MCF 10A (cell line): ENCODE measurements at regions not wholly inside any gene's neighbourhood (a gene's known extent, or its start where the extent isn't known, plus 50 kb on each side); places are given as distances from the start of the nearest gene placed in this dataset.

ENCODE experiments used
- BruUV-seq: library from RNA; stranded (reverse); fragments of 400-500 nt; replicated peaks from 2 replicates; lab custom pipeline; 2021; lab: Mats Ljungman, UMichigan
- CTCF ChIA-PET: fragments of 300-600 bp; sonication (Branson Sonifier 250); formaldehyde crosslinking; extraction: SDS; loops from one replicate; lab custom pipeline; 2021; ENCODE audit warnings: antibody characterized with exemption, inconsistent platforms; lab: Yijun Ruan, JAX
- POLR2A ChIA-PET: fragments of 300-600, 350-650 bp; sonication (Branson Sonifier 250); formaldehyde crosslinking; extraction: SDS; loops from one replicate; lab custom pipeline; 2020; ENCODE audit warnings: antibody characterized with exemption, inconsistent platforms; lab: Yijun Ruan, JAX
- DNase-seq: peaks from one replicate; pipeline ENCODE4 v3.0.0-alpha.2; 2018; ENCODE audit not compliant: unreplicated experiment
- H3K27ac Mint-ChIP-seq: one replicate; pipeline ENCODE4 v1.8.0; 2022; ENCODE audit warnings: mild to moderate bottlenecking, low read depth, mixed read lengths; ENCODE audit not compliant: unreplicated experiment
- H3K27me3 Mint-ChIP-seq: one replicate; pipeline ENCODE4 v1.8.0; 2022; ENCODE audit warnings: mixed read lengths; ENCODE audit not compliant: insufficient read depth, unreplicated experiment
- H3K36me3 Mint-ChIP-seq: one replicate; pipeline ENCODE4 v1.8.0; 2022; ENCODE audit warnings: mild to moderate bottlenecking, moderate library complexity, mixed read lengths; ENCODE audit not compliant: insufficient read depth, unreplicated experiment
- H3K4me1 Mint-ChIP-seq: one replicate; pipeline ENCODE4 v1.8.0; 2022; ENCODE audit warnings: mixed read lengths; ENCODE audit not compliant: insufficient read depth, unreplicated experiment
- H3K4me3 Mint-ChIP-seq: one replicate; pipeline ENCODE4 v1.8.0; 2022; ENCODE audit warnings: mild to moderate bottlenecking, moderate library complexity, mixed read lengths; ENCODE audit not compliant: unreplicated experiment
- H3K9me3 Mint-ChIP-seq: one replicate; pipeline ENCODE4 v1.8.0; 2022; ENCODE audit warnings: mixed read lengths; ENCODE audit not compliant: unreplicated experiment
- intact Hi-C: fragments of 100-400 bp; cut with micrococcal nuclease; formaldehyde crosslinking; loops from 2 replicates; pipeline ENCODE4 v1.14.1; 2022
- TF ChIP-seq, protein P1 (sequence below): fragments of 200-600 bp; IDR thresholded peaks from one replicate; pipeline ENCODE4 v1.8.0; 2022; ENCODE audit warnings: antibody characterized with exemption, mild to moderate bottlenecking; ENCODE audit not compliant: unreplicated experiment

DNA sequence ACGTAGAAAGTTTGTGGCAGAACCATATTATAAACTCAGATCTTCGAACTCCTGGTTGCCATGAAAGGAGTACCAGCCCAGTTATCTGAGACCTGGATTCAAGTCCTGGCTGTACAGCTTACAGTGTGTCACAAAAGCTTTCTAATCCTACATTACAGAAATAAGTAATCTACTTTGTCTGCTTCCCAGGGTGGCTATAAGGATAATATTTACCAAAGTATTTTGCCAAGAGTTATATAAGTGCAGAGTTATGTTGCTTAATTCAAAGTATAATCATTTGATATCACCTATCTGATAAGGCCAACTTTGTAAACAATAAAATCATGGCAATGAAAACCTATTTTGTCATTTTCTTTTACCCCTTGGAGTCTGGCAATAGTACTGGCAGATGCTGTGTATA lies 381.6 kb downstream of the NDFIP2 start:
- no peaks in the 10 kb centered on the region for H3K27me3 Mint-ChIP-seq
- H3K36me3 Mint-ChIP-seq: no peaks in the 10 kb centered on the region
- no peaks in the 10 kb centered on the region for H3K4me1 Mint-ChIP-seq
- intact Hi-C loops: no loop called here
- DNase-seq: no peak
- POLR2A ChIA-PET: no interaction called here
- CTCF ChIA-PET: interaction anchor here (0.5 kb wide), 1 partner anchor 130 kb away, joined by 3 read pairs; no protein-coding TSS in a partner anchor
- H3K9me3 Mint-ChIP-seq: no peaks in the 10 kb centered on the region
- no peak overlapping the region for H3K27ac Mint-ChIP-seq
- no TSS peak for BruUV-seq
- TF ChIP-seq, protein P1, sequence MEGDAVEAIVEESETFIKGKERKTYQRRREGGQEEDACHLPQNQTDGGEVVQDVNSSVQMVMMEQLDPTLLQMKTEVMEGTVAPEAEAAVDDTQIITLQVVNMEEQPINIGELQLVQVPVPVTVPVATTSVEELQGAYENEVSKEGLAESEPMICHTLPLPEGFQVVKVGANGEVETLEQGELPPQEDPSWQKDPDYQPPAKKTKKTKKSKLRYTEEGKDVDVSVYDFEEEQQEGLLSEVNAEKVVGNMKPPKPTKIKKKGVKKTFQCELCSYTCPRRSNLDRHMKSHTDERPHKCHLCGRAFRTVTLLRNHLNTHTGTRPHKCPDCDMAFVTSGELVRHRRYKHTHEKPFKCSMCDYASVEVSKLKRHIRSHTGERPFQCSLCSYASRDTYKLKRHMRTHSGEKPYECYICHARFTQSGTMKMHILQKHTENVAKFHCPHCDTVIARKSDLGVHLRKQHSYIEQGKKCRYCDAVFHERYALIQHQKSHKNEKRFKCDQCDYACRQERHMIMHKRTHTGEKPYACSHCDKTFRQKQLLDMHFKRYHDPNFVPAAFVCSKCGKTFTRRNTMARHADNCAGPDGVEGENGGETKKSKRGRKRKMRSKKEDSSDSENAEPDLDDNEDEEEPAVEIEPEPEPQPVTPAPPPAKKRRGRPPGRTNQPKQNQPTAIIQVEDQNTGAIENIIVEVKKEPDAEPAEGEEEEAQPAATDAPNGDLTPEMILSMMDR: no peak
- H3K4me3 Mint-ChIP-seq: no peak overlapping the region

DNA sequence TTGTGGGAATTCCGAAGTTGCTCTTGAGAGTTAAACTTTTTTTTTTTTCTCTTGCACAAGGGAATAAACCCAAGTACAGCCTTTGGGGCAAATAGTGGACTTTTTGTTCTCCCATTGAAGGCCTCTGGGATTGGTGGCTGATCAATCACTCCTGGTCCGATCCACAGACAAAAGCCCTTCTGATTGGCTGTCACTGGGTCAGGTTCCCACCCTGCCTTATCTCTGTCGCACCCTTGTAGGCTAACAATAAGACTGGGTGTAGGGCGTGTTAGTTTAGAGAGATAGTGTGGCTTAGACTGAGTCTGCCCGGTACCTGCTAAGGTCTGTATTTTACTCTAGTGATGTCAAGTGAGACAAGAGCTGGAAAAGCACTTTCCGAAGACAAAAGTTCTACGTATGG lies 380.8 kb downstream of the NDFIP2 start:
- TF ChIP-seq, protein P1: no peak
- no peaks in the 10 kb centered on the region for H3K27me3 Mint-ChIP-seq
- DNase-seq: no peak
- H3K9me3 Mint-ChIP-seq: no peaks in the 10 kb centered on the region
- no peak overlapping the region for H3K27ac Mint-ChIP-seq
- POLR2A ChIA-PET: interaction anchor here (0.6 kb wide), 1 partner anchor 12 kb away, joined by 4 read pairs; no protein-coding TSS in a partner anchor
- H3K4me1 Mint-ChIP-seq: no peaks in the 10 kb centered on the region
- no TSS peak for BruUV-seq
- no peak overlapping the region for H3K4me3 Mint-ChIP-seq
- CTCF ChIA-PET: interaction anchor here (0.7 kb wide), 1 partner anchor 10 kb away, joined by 3 read pairs; no protein-coding TSS in a partner anchor
- H3K36me3 Mint-ChIP-seq: no peaks in the 10 kb centered on the region
- intact Hi-C loops: no loop called here

DNA sequence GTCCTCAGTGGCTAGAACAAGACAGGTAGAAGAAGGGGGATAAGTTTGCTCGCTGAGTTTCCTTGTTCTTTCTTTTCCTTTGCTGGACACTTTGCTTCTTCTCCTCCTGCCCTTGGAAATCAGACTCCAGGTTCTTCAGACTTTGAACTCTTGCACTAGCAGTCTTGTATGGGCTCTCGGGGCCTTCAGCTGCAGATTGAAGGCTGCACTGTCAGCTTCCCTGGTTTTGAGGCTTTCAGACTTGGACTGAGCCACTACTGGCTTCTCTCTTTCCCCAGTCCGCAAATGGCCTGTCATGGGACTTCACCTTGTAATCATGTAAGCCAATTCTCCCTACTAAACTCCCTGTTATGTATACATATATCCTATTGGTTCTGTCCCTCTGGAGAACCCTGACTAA lies 379.8 kb downstream of the NDFIP2 start:
- TF ChIP-seq, protein P1: no peak
- no peaks in the 10 kb centered on the region for H3K36me3 Mint-ChIP-seq
- no TSS peak for BruUV-seq
- ChIA-PET CTCF (no interaction called here), POLR2A (no interaction called here)
- intact Hi-C loops: no loop called here
- no peak overlapping the region for H3K27ac Mint-ChIP-seq
- H3K27me3 Mint-ChIP-seq: no peaks in the 10 kb centered on the region
- no peak for DNase-seq
- no peak overlapping the region for H3K4me3 Mint-ChIP-seq
- H3K9me3 Mint-ChIP-seq: no peaks in the 10 kb centered on the region
- H3K4me1 Mint-ChIP-seq: no peaks in the 10 kb centered on the region

DNA sequence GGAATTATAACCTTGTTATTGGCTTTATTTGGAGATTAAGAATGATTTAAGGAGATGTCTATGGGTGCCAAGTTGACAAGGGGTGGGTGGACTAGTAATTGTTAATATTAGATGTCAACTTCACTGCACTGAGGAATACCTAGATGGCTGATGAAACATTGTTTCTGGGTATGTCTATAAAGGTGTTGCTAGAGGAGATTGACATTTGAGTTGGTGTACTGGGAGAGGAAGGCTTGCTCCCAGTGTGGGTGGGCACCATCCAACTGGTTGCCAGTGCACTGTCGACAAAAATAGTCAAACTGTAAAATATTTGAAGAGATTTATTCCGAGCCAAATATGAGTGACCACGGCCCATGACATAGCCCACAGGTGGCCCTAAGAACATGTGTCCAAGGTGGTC lies 378.8 kb downstream of the NDFIP2 start:
- Mint-ChIP-seq H3K27ac (no peak overlapping the region), H3K9me3 (no peaks in the 10 kb centered on the region)

More for the DNA sequence above, 378.8 kb downstream of the NDFIP2 start:
- TF ChIP-seq, protein P1: no peak
- BruUV-seq: no TSS peak
- no peak for DNase-seq
- Mint-ChIP-seq H3K27me3 (no peaks in the 10 kb centered on the region), H3K4me3 (no peak overlapping the region), H3K4me1 (no peaks in the 10 kb centered on the region), H3K36me3 (no peaks in the 10 kb centered on the region)
- intact Hi-C loops: no loop called here
- CTCF ChIA-PET: no interaction called here
- POLR2A ChIA-PET: no interaction called here
